Fibroblast of the aortic adventitia (primary cell): ENCODE measurements at regions not wholly inside any gene's neighbourhood (a gene's known extent, or its start where the extent isn't known, plus 50 kb on each side); places are given as distances from the start of the nearest gene placed in this dataset.
"Not testable (repeated sequence)": the region's sequence is repeated elsewhere in the genome, so short reads cannot be mapped to it uniquely, and the experiment has no call there.

Experiments used
- DNase-seq: peaks from one replicate; pipeline ENCODE4 v3.0.0-alpha.2; 2010; ENCODE audit warnings: low read depth
- H3K4me3 ChIP-seq: 2 replicates; pipeline ENCODE4 v1.5.1; 2011; ENCODE audit warnings: low read depth, mild to moderate bottlenecking, control low read depth, low read length, moderate library complexity
- CTCF ChIP-seq: IDR thresholded peaks from 2 replicates; pipeline ENCODE4 v1.5.1; 2011; ENCODE audit warnings: mild to moderate bottlenecking, low read length, control low read depth, inconsistent platforms; ENCODE audit not compliant: insufficient read depth

DNA sequence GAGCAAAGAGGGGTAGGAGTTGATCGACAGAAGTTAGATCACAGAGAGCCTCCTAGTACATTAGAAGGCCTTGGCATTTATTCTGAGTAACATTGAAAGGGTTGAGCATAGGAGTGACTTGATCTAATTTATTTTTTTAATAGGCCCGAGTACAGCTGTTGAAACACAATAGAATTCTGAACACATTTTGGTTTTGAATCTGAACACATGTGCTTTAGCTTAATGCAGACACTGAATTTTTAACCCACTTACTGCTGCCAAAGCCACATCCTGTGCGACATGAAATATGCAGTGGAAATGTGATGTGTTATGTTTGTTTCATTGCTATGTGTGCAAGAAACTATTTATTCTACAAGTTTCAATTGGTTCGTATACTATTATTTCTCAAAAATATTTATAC, 1505.9 kb downstream of the PCDH9 start:
- no peak overlapping the region for H3K4me3 ChIP-seq
- peak; percentile 50 for DNase-seq
- TF ChIP-seq CTCF, result no peak

- no peak overlapping the region for H3K4me3 ChIP-seq
- DNase-seq, result no peak
- TF ChIP-seq CTCF, result no peak
Observed at GRCh38 chr13:65722506-65722905, 1507.6 kb downstream of the PCDH9 start.

- H3K4me3 ChIP-seq, result no peak overlapping the region
Observed at GRCh38 chr13:65719831-65720230, 1510.3 kb downstream of the PCDH9 start.

GRCh38 chr13:65710514-65710913, 1519.6 kb downstream of the PCDH9 start:
- DNase-seq, result no peak

More at GRCh38 chr13:65719831-65720230, 1510.3 kb downstream of the PCDH9 start:
- TF ChIP-seq CTCF, result no peak
- no peak for DNase-seq

DNA sequence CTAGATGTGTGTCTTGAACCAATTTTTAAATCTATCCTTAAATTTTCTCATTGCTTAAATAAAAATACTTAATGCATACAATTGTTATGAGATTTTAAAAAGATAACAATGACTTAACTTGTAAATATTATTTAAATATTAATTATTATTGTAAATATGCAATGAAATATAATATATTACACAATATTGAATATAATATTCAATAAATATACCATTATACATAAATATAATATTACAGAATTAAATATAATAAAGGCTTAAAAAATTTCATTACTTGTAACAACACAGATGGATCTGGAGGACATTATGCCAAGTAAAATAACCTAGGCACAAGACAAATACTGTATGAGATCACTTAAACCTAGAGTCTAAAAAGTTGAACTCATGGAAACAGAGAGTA, 1532.3 kb downstream of the PCDH9 start:
- no peak for TF ChIP-seq CTCF
- DNase-seq, result no peak
- no peak overlapping the region for H3K4me3 ChIP-seq

More at GRCh38 chr13:65710514-65710913, 1519.6 kb downstream of the PCDH9 start:
- no peak for TF ChIP-seq CTCF
- H3K4me3 ChIP-seq, result no peak overlapping the region

GRCh38 chr13:65679240-65679639, 1550.9 kb downstream of the PCDH9 start:
- H3K4me3 ChIP-seq, result no peak overlapping the region
- TF ChIP-seq CTCF, result no peak
- DNase-seq, result peak; percentile 9

- H3K4me3 ChIP-seq, result no peak overlapping the region
- TF ChIP-seq CTCF, result peak; percentile 17
- peak; percentile 42 for DNase-seq
Observed at GRCh38 chr13:65677906-65678305, 1552.2 kb downstream of the PCDH9 start.

GRCh38 chr13:65675383-65675782, 1554.8 kb downstream of the PCDH9 start:
- not testable (repeated sequence) for H3K4me3 ChIP-seq, DNase-seq
